GM19438 (cell line): ENCODE measurements at regions not wholly inside any gene's neighbourhood (a gene's known extent, or its start where the extent isn't known, plus 50 kb on each side); places are given as distances from the start of the nearest gene placed in this dataset.
"Not testable (repeated sequence)": the region's sequence is repeated elsewhere in the genome, so short reads cannot be mapped to it uniquely, and the experiment has no call there.

Experiments
- ATAC-seq: cut with Tn5 transposase; IDR thresholded peaks from one replicate; pipeline ENCODE4 v1.9.1; 2021; ENCODE audit warnings: low read depth; ENCODE audit not compliant: unreplicated experiment

DNA sequence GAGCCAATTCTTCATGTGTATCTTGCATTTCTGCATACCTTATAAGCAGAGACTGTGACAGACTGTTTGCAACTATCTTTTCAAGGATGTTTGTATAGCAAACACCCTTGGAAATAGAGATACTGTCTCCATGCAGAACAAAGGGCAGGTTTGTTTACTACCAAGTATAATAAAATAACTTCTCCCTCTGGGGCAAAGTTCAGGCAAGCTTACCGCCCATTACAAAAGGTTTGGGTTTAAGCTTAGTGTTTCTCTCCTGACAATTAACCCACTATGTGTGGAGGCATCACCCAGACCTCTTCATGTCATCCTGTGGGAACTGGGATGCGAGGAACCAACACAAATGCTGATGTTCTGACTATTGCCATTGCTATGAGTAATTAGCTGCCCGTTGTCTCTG lies 479.1 kb upstream of the ZMIZ1 start:
- ATAC-seq: no peak

- no peak for ATAC-seq
Observed at GRCh38 chr10:78591066-78591465, 477.7 kb upstream of the ZMIZ1 start.

DNA sequence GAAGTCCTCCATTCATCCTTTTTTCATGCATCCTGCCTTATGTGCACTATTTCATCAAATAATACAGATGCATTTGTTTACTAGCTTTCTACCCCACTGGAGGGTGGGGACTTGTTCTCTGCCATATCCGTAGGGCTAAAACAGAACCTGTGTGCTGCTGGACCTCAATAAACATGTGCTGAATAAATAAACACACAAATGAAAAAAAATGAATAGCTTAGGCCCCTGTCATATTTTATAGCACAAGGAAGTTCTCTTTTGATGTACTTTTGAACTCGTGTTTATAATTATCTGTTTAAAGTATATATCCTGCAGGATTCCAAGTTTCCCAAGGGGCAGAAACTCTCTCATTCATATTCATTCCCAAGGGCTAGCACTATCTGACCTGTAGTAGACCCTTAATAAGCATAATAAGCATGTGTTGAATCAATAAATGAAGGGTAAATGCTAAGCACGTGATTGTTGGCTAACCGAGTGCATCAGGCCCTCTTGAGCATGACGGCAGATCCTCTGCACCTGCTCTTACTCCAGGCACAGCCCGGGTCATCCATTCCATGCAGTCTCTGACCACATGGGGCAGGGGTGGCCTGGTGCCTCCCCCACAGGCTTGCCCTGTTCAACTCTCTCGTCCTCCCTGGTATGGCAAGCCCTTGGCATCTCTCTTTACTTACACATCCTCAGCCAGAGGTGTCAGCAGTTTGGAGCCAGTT lies 474.1 kb upstream of the ZMIZ1 start:
- no peak for ATAC-seq

GRCh38 chr10:78595269-78595619 lies 473.5 kb upstream of the ZMIZ1 start:
- ATAC-seq: no peak

DNA sequence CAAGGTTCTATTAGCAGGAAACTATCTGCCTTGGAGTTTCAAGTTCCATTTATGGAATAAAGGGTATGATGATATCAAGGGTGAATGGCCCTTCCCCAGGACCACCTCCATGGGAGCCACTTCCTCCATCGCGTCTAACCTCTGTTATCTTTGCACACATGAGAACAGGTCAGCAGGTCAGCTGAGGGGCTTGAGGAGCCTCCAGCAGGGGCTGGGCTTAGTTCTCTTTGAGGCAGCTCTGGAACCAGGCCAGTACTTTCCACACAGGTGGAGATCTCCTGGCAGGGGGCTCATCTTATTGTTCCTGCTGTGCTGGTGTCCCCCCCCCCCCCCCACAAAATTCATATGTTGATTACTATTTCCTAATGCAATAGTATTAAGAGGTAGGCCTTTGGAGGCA lies 472.2 kb upstream of the ZMIZ1 start:
- ATAC-seq: no peak

DNA sequence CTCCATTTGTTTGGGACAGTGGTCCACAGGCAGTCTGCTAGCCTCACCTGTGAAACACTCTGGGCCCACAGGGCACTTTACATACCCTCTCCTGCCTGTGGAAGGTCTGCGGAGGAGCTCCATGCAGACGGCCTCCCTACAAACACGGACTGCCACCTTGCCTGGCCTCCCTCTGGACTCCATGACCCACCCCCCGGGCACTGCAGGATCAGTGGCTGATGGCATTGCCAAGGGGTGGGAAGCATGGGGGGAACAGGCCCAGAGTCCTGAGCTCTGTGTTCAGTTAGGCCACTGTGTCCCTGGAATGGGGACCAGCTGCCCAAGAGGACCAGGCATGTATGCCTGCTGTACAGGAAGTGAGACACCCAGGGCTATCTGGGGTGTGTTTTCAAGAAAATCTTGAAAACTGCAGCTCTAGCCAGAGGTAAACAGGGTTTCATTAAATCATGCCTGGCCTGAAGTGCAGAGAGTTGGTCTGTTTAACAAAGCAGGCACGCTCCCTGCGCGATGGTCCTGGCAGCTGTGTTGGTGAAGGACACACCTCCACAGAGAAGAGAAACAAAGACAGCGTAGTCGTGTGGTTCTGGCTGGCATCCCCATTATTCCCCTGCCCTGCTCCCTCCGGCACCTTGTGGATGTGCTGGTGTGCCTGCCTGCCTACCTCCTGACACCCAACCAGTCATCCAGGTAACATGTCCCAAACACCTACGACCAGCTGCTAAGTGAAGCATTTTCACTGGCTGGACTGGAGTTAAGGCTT lies 470.8 kb upstream of the ZMIZ1 start:
- ATAC-seq: no peak

GRCh38 chr10:78599122-78599853 lies 469.5 kb upstream of the ZMIZ1 start:
- no peak for ATAC-seq

- ATAC-seq: no peak
Observed at GRCh38 chr10:78600121-78600665, 468.6 kb upstream of the ZMIZ1 start.

- no peak for ATAC-seq
Observed at GRCh38 chr10:78600740-78601139, 468.0 kb upstream of the ZMIZ1 start.

- ATAC-seq: no peak
Observed at GRCh38 chr10:78602201-78602932, 466.4 kb upstream of the ZMIZ1 start.

- no peak for ATAC-seq
Observed at GRCh38 chr10:78604286-78604685, 464.5 kb upstream of the ZMIZ1 start.

GRCh38 chr10:78604721-78605120 lies 464.0 kb upstream of the ZMIZ1 start:
- ATAC-seq: no peak

DNA sequence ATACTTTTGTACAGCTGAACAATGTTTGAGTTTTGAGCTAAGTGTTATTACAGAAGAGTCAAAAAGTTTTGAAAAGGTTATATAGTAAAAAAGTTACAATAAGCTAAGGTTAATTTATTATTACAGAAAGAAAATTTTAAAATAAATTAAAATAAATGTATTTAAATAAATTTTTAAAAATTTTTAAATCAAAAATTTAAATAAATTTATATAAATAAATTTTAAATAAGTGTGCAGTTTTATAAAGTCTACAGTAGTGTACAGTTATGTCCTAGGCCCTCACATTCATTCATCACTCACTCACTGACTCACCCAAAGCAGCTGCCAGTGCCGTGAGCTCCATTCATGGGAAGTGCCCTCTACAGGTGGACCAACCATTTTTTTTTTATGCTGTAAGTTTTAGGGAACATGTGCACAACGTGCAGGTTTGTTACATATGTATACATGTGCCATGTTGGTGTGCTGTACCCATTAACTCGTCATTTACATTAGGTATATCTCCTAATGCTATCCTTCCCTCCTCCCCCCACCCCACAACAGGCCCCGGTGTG lies 462.9 kb upstream of the ZMIZ1 start:
- ATAC-seq: no peak

DNA sequence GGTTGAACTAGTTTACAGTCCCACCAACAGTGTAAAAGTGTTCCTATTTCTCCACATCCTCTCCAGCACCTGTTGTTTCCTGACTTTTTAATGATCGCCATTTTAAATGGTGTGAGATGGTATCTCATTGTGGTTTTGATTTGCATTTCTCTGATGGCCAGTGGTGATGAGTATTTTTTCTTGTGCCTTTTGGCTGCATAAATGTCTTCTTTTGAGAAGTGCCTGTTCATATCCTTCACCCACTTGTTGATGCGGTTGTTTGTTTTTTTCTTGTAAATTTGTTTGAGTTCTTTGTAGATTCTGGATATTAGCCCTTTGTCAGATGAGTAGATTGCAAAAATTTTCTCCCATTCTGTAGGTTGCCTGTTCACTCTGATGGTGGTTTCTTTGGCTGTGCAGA lies 462.0 kb upstream of the ZMIZ1 start:
- not testable (repeated sequence) for ATAC-seq

GRCh38 chr10:78609976-78610375 lies 458.8 kb upstream of the ZMIZ1 start:
- no peak for ATAC-seq

- ATAC-seq: no peak
Observed at GRCh38 chr10:78613132-78613531, 455.6 kb upstream of the ZMIZ1 start.

DNA sequence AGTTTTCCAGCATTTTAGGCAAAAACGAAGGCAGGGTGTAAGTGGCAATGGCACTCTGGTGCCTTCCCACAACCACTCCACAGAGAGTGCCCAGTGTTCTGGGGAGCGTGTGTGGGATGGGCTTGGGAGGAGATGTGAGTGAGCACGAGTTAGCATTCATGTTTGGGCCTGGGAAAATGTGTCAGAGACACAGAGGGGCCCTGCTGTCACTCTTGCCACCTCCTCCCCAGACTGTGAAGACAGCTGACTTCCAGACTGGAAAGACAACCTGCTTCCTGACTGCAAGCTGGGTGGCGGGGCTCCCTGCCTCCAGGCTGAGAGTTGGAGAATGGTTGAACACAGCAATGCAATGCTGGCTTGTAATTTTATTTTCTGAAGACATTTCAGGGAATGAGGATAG lies 454.5 kb upstream of the ZMIZ1 start:
- ATAC-seq: no peak

- ATAC-seq: no peak
Observed at GRCh38 chr10:78614744-78615143, 454.0 kb upstream of the ZMIZ1 start.

GRCh38 chr10:78616125-78616695 lies 452.6 kb upstream of the ZMIZ1 start:
- no peak for ATAC-seq

DNA sequence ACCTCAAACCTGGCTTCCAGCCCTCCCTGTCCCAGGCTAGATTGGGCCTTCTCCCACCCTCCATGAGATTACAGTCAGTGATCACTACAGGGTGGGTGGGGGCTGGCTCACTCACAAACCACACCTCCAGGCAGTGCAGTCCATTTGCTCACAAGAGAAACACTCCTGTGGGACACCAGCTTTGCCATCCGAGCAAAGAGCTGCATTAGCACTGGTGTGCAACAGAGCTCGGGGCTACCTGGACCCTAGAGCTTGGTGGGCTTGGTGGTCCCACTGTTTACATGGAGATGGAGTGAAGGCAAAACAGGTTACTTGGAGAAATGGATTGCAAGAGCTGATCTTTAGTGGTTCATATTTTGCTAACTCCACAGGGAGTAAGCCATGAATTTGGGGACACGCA lies 451.7 kb upstream of the ZMIZ1 start:
- no peak for ATAC-seq
